ENCODE measurements at regions not wholly inside any gene's neighbourhood (a gene's known extent, or its start where the extent isn't known, plus 50 kb on each side); places are given as distances from the start of the nearest gene placed in this dataset.

DNA sequence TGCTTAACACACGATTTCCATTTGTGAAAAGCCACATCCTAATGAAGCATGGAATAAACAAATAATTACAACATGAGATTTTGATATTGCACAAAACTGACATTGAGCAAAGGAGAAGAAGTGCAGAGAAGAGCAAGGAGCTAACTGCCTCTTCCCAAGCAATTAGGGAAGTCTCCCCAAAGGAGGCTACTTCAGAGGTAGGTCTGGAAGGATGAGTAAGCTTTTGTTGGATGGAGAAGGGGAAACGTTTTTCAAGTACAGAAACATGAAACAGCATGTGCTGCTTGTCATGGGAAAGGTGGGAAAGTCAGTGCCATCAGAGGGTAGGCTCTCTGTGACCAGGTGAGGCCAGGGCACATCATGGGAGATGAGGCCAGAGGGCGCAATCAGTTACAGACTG is 132.2 kb upstream of the SESN3 start:
- Histone ChIP-seq H3K36me3 (replicated peaks; ENCODE audit: low read depth, low read length) (no peaks in the 10 kb centered on the region), H3K4me2 (ENCODE audit: low read length) (no peak overlapping the region), H3K79me2 (ENCODE audit: low read length) (no peaks in the 10 kb centered on the region), H3K9me3 (ENCODE audit: insufficient read depth, low read length) (no peaks in the 10 kb centered on the region), H3K27me3 (ENCODE audit: low read depth, low read length) (no peaks in the 10 kb centered on the region), H3K4me3 (ENCODE audit: low read length) (no peak overlapping the region), H3K27ac (ENCODE audit: low read length) (no peak overlapping the region), H3K9ac (ENCODE audit: low read length) (no peak overlapping the region), H2AFZ (ENCODE audit: low read depth, low read length) (no peak overlapping the region), H3K4me1 (ENCODE audit: low read length) (no peaks in the 10 kb centered on the region), H4K20me1 (ENCODE audit: insufficient read depth, low read length) (no peaks in the 10 kb centered on the region)
- TF ChIP-seq EZH2phosphoT487 (IDR thresholded peaks at IDR 0.05; ENCODE audit: low read depth): no peak
- TF ChIP-seq, protein P1, sequence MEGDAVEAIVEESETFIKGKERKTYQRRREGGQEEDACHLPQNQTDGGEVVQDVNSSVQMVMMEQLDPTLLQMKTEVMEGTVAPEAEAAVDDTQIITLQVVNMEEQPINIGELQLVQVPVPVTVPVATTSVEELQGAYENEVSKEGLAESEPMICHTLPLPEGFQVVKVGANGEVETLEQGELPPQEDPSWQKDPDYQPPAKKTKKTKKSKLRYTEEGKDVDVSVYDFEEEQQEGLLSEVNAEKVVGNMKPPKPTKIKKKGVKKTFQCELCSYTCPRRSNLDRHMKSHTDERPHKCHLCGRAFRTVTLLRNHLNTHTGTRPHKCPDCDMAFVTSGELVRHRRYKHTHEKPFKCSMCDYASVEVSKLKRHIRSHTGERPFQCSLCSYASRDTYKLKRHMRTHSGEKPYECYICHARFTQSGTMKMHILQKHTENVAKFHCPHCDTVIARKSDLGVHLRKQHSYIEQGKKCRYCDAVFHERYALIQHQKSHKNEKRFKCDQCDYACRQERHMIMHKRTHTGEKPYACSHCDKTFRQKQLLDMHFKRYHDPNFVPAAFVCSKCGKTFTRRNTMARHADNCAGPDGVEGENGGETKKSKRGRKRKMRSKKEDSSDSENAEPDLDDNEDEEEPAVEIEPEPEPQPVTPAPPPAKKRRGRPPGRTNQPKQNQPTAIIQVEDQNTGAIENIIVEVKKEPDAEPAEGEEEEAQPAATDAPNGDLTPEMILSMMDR (IDR thresholded peaks at IDR 0.05; ENCODE audit: low read depth, low read length): no peak

DNA sequence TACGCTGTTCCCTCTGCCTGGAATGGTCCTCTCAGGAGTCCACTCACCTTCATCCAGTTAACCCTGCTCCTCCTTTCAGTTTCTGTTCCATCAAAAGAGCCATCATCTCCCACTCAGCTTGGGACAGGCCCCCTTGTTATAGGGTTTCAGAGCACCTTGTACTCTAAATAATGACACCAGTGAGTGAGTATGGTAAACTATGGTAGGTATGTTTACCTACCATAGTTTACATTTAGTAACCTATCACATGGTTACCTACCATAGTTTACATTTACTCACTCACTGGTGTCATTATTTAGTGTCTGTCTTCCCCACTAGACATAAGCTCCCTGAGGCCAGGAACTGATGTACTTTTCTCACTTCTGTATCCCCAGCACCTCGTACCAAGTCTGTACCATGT is 130.2 kb upstream of the SESN3 start:
- Histone ChIP-seq H2AFZ (ENCODE audit: low read depth, low read length) (no peak overlapping the region), H3K4me1 (ENCODE audit: low read length) (no peaks in the 10 kb centered on the region), H4K20me1 (ENCODE audit: insufficient read depth, low read length) (no peaks in the 10 kb centered on the region), H3K9me3 (ENCODE audit: insufficient read depth, low read length) (no peaks in the 10 kb centered on the region), H3K79me2 (ENCODE audit: low read length) (no peaks in the 10 kb centered on the region), H3K36me3 (replicated peaks; ENCODE audit: low read depth, low read length) (no peaks in the 10 kb centered on the region), H3K4me3 (ENCODE audit: low read length) (no peak overlapping the region), H3K27me3 (ENCODE audit: low read depth, low read length) (no peaks in the 10 kb centered on the region), H3K27ac (ENCODE audit: low read length) (no peak overlapping the region), H3K4me2 (ENCODE audit: low read length) (no peak overlapping the region), H3K9ac (ENCODE audit: low read length) (no peak overlapping the region)
- no peak for TF ChIP-seq EZH2phosphoT487 (IDR thresholded peaks at IDR 0.05; ENCODE audit: low read depth)
- TF ChIP-seq, protein P1 (IDR thresholded peaks at IDR 0.05; ENCODE audit: low read depth, low read length): no peak

DNA sequence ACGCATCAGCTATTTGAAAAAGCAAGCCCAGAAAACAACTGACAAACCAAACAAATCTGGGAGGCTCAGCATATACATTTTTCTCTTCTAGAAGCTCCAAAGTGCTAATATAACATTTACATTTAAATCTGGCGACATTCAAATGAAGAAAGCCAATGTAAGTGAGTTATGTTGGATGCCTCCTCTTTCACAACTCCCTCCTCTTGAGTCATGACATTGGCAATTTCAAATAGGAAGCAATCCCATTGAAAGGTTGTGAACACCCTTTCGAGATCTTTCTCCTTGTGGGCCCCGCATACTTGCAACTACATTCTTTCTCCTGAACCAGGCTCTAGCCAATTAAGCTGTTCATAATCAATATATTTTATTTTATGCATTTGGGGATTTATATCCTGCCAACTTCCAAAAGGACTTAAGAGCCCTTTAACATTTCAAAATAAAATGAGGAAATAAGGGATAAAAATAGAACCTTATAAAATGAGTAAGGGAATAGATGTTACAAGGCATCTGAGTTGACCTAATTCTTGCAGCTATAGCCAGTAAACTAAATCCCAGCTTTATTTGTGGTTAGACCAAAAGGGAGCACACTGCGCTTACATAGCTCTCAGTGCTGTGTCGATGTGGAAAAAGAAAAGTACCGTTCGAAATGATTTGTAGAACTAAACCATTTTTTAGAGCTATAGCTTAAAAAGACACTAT is 129.5 kb upstream of the SESN3 start:
- TF ChIP-seq EZH2phosphoT487 (IDR thresholded peaks at IDR 0.05; ENCODE audit: low read depth): no peak
- TF ChIP-seq, protein P1 (IDR thresholded peaks at IDR 0.05; ENCODE audit: low read depth, low read length): no peak
- Histone ChIP-seq H3K4me1 (ENCODE audit: low read length) (no peaks in the 10 kb centered on the region), H4K20me1 (ENCODE audit: insufficient read depth, low read length) (no peaks in the 10 kb centered on the region), H3K4me3 (ENCODE audit: low read length) (no peak overlapping the region), H3K79me2 (ENCODE audit: low read length) (no peaks in the 10 kb centered on the region), H3K27ac (ENCODE audit: low read length) (no peak overlapping the region), H3K4me2 (ENCODE audit: low read length) (no peak overlapping the region), H3K27me3 (ENCODE audit: low read depth, low read length) (no peaks in the 10 kb centered on the region), H3K36me3 (replicated peaks; ENCODE audit: low read depth, low read length) (no peaks in the 10 kb centered on the region), H3K9me3 (ENCODE audit: insufficient read depth, low read length) (no peaks in the 10 kb centered on the region), H3K9ac (ENCODE audit: low read length) (no peak overlapping the region), H2AFZ (ENCODE audit: low read depth, low read length) (no peak overlapping the region)

DNA sequence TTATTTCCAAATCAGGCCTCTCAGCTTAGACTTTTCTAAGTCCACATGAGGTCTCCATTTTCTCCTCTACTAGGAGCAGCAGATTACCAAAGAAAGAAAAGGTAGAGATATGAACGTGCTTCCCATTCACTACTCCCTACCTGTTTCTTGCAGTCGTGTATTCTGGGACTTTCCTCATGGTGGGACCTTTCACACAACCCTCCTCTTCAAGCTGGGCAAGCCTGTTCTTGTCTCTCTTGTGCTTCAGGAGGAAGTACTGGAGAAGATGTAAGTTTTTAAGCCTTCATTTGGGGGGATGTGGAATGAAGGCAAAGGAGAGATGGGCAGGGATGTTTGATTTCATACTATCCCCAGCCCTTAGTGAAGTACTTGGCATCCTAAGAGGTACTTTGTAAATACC is 128.8 kb upstream of the SESN3 start:
- no peak for TF ChIP-seq EZH2phosphoT487 (IDR thresholded peaks at IDR 0.05; ENCODE audit: low read depth)
- TF ChIP-seq, protein P1 (IDR thresholded peaks at IDR 0.05; ENCODE audit: low read depth, low read length): no peak
- Histone ChIP-seq H4K20me1 (ENCODE audit: insufficient read depth, low read length) (no peaks in the 10 kb centered on the region), H3K4me2 (ENCODE audit: low read length) (no peak overlapping the region), H3K36me3 (replicated peaks; ENCODE audit: low read depth, low read length) (no peaks in the 10 kb centered on the region), H2AFZ (ENCODE audit: low read depth, low read length) (no peak overlapping the region), H3K4me3 (ENCODE audit: low read length) (no peak overlapping the region), H3K27ac (ENCODE audit: low read length) (no peak overlapping the region), H3K9me3 (ENCODE audit: insufficient read depth, low read length) (no peaks in the 10 kb centered on the region), H3K4me1 (ENCODE audit: low read length) (no peaks in the 10 kb centered on the region), H3K9ac (ENCODE audit: low read length) (no peak overlapping the region), H3K27me3 (ENCODE audit: low read depth, low read length) (no peaks in the 10 kb centered on the region), H3K79me2 (ENCODE audit: low read length) (no peaks in the 10 kb centered on the region)

All from OCI-LY3 (cell line).